ENCODE measurements at regions not wholly inside any gene's neighbourhood (a gene's known extent, or its start where the extent isn't known, plus 50 kb on each side); places are given as distances from the start of the nearest gene placed in this dataset.

GRCh38 chr6:41440958-41441357, 105.2 kb upstream of the FOXP4 start:
- Histone ChIP-seq H3K4me1 (no peaks in the 10 kb centered on the region), H3K27ac (no peak overlapping the region), H3K4me2 (no peak overlapping the region), H3K4me3 (no peak overlapping the region), H3K9me3 (no peaks in the 10 kb centered on the region)
- no peak for FAIRE-seq
- WGBS (ENCODE audit: missing lambda C conversion rate), result 62% methylated on average over 6 of the region's 6 CpGs
- POLR2A ChIA-PET, result no interaction called here
- TF ChIP-seq HDAC2 (IDR thresholded peaks at IDR 0.05), result no peak
- TF ChIP-seq CBX8 (IDR thresholded peaks at IDR 0.05), result no peak
- no peak for TF ChIP-seq RAD21 (conservative IDR thresholded peaks at IDR 0.05 in 1 of 2, IDR thresholded peaks at IDR 0.05 in 1 of 2)
- TF ChIP-seq CTCF (IDR thresholded peaks at IDR 0.05), result no peak
- no peak for TF ChIP-seq FOXS1 (CRISPR knock-in tag; IDR thresholded peaks at IDR 0.05)
- TF ChIP-seq ZSCAN20 (CRISPR knock-in tag; IDR thresholded peaks at IDR 0.05), result no peak
- no peak for TF ChIP-seq CBX2 (IDR thresholded peaks at IDR 0.05; ENCODE audit: borderline replicate concordance, low read depth)
- TF ChIP-seq FOSL2 (IDR thresholded peaks at IDR 0.05), result no peak
- TF ChIP-seq FOSL2 (CRISPR knock-in tag; IDR thresholded peaks at IDR 0.05), result no peak
- no peak for TF ChIP-seq ESRRA (IDR thresholded peaks at IDR 0.05; ENCODE audit: borderline replicate concordance, low read length)
- no peak for DNase-seq (ENCODE audit: low read depth in 1 of 2, low spot score in 1 of 2)
- CTCF ChIA-PET, result interaction anchor here (0.8 kb wide), 1 partner anchor 17 kb away, joined by 3 read pairs; no protein-coding TSS in a partner anchor
- ATAC-seq, result no peak

GRCh38 chr6:41441598-41442351, 104.4 kb upstream of the FOXP4 start:
- 82% methylated on average over 9 of the region's 9 CpGs for WGBS (ENCODE audit: missing lambda C conversion rate)
- POLR2A ChIA-PET, result no interaction called here
- no peaks in the 10 kb centered on the region for H3K4me1 ChIP-seq
- no peak overlapping the region for H3K4me3 ChIP-seq
- H3K4me2 ChIP-seq, result no peak overlapping the region
- no peak for TF ChIP-seq BHLHE40 (IDR thresholded peaks at IDR 0.05; ENCODE audit: low read depth, low read length)
- TF ChIP-seq KDM1A (IDR thresholded peaks at IDR 0.05; ENCODE audit: low read depth), result no peak
- TF ChIP-seq, protein P1, sequence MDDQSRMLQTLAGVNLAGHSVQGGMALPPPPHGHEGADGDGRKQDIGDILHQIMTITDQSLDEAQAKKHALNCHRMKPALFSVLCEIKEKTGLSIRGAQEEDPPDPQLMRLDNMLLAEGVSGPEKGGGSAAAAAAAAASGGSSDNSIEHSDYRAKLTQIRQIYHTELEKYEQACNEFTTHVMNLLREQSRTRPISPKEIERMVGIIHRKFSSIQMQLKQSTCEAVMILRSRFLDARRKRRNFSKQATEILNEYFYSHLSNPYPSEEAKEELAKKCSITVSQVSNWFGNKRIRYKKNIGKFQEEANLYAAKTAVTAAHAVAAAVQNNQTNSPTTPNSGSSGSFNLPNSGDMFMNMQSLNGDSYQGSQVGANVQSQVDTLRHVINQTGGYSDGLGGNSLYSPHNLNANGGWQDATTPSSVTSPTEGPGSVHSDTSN (IDR thresholded peaks at IDR 0.05), result no peak
- no peak for TF ChIP-seq MYC (IDR thresholded peaks at IDR 0.05; ENCODE audit: borderline replicate concordance, low read length)
- FAIRE-seq, result no peak
- ATAC-seq, result no peak
- CTCF ChIA-PET, result interaction anchor here (0.9 to 1.5 kb wide), 3 partner anchors 13 to 19 kb away, joined by 3 to 4 read pairs (median 3); no protein-coding TSS in a partner anchor
- no peak for DNase-seq (ENCODE audit: low read depth in 1 of 2, low spot score in 1 of 2)
- H3K9me3 ChIP-seq, result no peaks in the 10 kb centered on the region
- H3K27ac ChIP-seq, result no peak overlapping the region

GRCh38 chr6:41442352-41442672, 103.9 kb upstream of the FOXP4 start:
- no peak for FAIRE-seq
- Histone ChIP-seq H3K27ac (no peak overlapping the region), H3K4me3 (no peak overlapping the region), H3K9me3 (no peaks in the 10 kb centered on the region), H3K4me1 (no peaks in the 10 kb centered on the region), H3K4me2 (no peak overlapping the region)
- CTCF ChIA-PET, result interaction anchor here (0.8 to 1.5 kb wide), 5 partner anchors 11 to 20 kb away, joined by 3 to 4 read pairs (median 3); no protein-coding TSS in a partner anchor
- ATAC-seq, result no peak
- POLR2A ChIA-PET, result no interaction called here
- no peak for DNase-seq (ENCODE audit: low read depth in 1 of 2, low spot score in 1 of 2)
- TF ChIP-seq RARB (CRISPR knock-in tag; IDR thresholded peaks at IDR 0.05), result no peak
- TF ChIP-seq HOXB13 (CRISPR knock-in tag; IDR thresholded peaks at IDR 0.05; ENCODE audit: low read depth), result no peak
- no peak for TF ChIP-seq HDAC2 (IDR thresholded peaks at IDR 0.05)
- no peak for TF ChIP-seq FOXS1 (CRISPR knock-in tag; IDR thresholded peaks at IDR 0.05)
- TF ChIP-seq FOSB (CRISPR knock-in tag; IDR thresholded peaks at IDR 0.05), result no peak
- WGBS (ENCODE audit: missing lambda C conversion rate), result 100% methylated on average over 2 of the region's 2 CpGs
